SK-N-MC (cell line): ENCODE measurements at regions not wholly inside any gene's neighbourhood (a gene's known extent, or its start where the extent isn't known, plus 50 kb on each side); places are given as distances from the start of the nearest gene placed in this dataset.

ENCODE experiments used
- DNase-seq: peaks from one replicate; pipeline ENCODE4 v3.0.0-alpha.2; 2011; ENCODE audit warnings: low read depth, low spot score
- H3K27ac ChIP-seq: fragments of 200-600 bp; sonication (generic); 2 replicates; pipeline ENCODE4 v1.5.1; 2016; ENCODE audit warnings: mixed run types
- H3K36me3 ChIP-seq: fragments of 200-600 bp; sonication (generic); 2 replicates; pipeline ENCODE4 v1.6.1; 2017; ENCODE audit warnings: antibody characterized with exemption, low read length, mixed read lengths; ENCODE audit not compliant: insufficient read depth
- H3K4me3 ChIP-seq: fragments of 200-600 bp; sonication (generic); 2 replicates; pipeline ENCODE4 v1.5.1; 2016
- H3K9ac ChIP-seq: fragments of 200-600 bp; sonication (generic); 2 replicates; pipeline ENCODE4 v1.8.0; 2017; ENCODE audit warnings: mixed run types, mixed read lengths; ENCODE audit not compliant: insufficient read length
- H3K9me3 ChIP-seq: fragments of 200-600 bp; sonication (generic); 2 replicates; pipeline ENCODE4 v1.6.1; 2017; ENCODE audit warnings: low read depth, mild to moderate bottlenecking, antibody characterized with exemption, low read length, moderate library complexity, mixed read lengths
- EZH2 ChIP-seq: fragments of 200-600 bp; sonication (generic); IDR thresholded peaks from one replicate; pipeline ENCODE4 v1.6.1; 2017; ENCODE audit warnings: antibody characterized with exemption
- FOXP2 ChIP-seq: optimal IDR thresholded peaks from 2 replicates; pipeline ENCODE3; 2011; ENCODE audit warnings: mild to moderate bottlenecking, moderate library complexity; ENCODE audit not compliant: insufficient read depth; ENCODE audit errors: extremely low read length, control extremely low read depth
- POLR2AphosphoS5 ChIP-seq: IDR thresholded peaks from 2 replicates; pipeline ENCODE4 v1.6.1; 2012; ENCODE audit warnings: mild to moderate bottlenecking, low read depth, low read length, borderline replicate concordance

GRCh38 chr19:5392486-5392885 lies 51.9 kb upstream of the PTPRS start:
- Histone ChIP-seq H3K4me3 (no peak overlapping the region), H3K9me3 (no peaks in the 10 kb centered on the region), H3K9ac (no peak overlapping the region), H3K27ac (no peak overlapping the region), H3K36me3 (no peaks in the 10 kb centered on the region)
- no peak for DNase-seq
- no peak for TF ChIP-seq EZH2
- no peak for TF ChIP-seq FOXP2
- no peak for TF ChIP-seq POLR2AphosphoS5

GRCh38 chr19:5393088-5393487 lies 52.5 kb upstream of the PTPRS start:
- no peak overlapping the region for H3K9ac ChIP-seq
- no peaks in the 10 kb centered on the region for H3K36me3 ChIP-seq
- TF ChIP-seq POLR2AphosphoS5 (no peak), EZH2 (no peak), FOXP2 (no peak)
- H3K27ac ChIP-seq = no peak overlapping the region
- H3K4me3 ChIP-seq = no peak overlapping the region
- no peak for DNase-seq
- no peaks in the 10 kb centered on the region for H3K9me3 ChIP-seq

- Histone ChIP-seq H3K9ac (no peak overlapping the region), H3K4me3 (no peak overlapping the region), H3K9me3 (no peaks in the 10 kb centered on the region), H3K27ac (no peak overlapping the region), H3K36me3 (no peaks in the 10 kb centered on the region)
- no peak for TF ChIP-seq POLR2AphosphoS5
- no peak for TF ChIP-seq FOXP2
- TF ChIP-seq EZH2 = no peak
- no peak for DNase-seq
These were observed 54.2 kb upstream of the PTPRS start for GRCh38 chr19:5394551-5395505.

- Histone ChIP-seq H3K36me3 (no peaks in the 10 kb centered on the region), H3K9ac (no peak overlapping the region), H3K27ac (no peak overlapping the region), H3K4me3 (no peak overlapping the region), H3K9me3 (no peaks in the 10 kb centered on the region)
- TF ChIP-seq FOXP2 (no peak), EZH2 (no peak), POLR2AphosphoS5 (no peak)
- no peak for DNase-seq
These were observed 54.9 kb upstream of the PTPRS start for GRCh38 chr19:5395556-5395955.

GRCh38 chr19:5396096-5396939 lies 55.7 kb upstream of the PTPRS start:
- no peak for TF ChIP-seq EZH2
- no peak for TF ChIP-seq FOXP2
- no peak for TF ChIP-seq POLR2AphosphoS5
- Histone ChIP-seq H3K4me3 (no peak overlapping the region), H3K36me3 (no peaks in the 10 kb centered on the region), H3K27ac (no peak overlapping the region), H3K9ac (no peak overlapping the region), H3K9me3 (no peaks in the 10 kb centered on the region)
- no peak for DNase-seq

- DNase-seq = no peak
- H3K36me3 ChIP-seq = no peaks in the 10 kb centered on the region
These were observed 56.4 kb upstream of the PTPRS start for GRCh38 chr19:5396963-5397362.

GRCh38 chr19:5397804-5398692 lies 57.2 kb upstream of the ZNRF4 start:
- DNase-seq = no peak
- Histone ChIP-seq H3K4me3 (no peak overlapping the region), H3K27ac (no peak overlapping the region), H3K36me3 (no peaks in the 10 kb centered on the region), H3K9me3 (no peaks in the 10 kb centered on the region), H3K9ac (no peak overlapping the region)
- TF ChIP-seq FOXP2 = no peak
- TF ChIP-seq EZH2 = no peak
- TF ChIP-seq POLR2AphosphoS5 = no peak

More at GRCh38 chr19:5396963-5397362, 56.4 kb upstream of the PTPRS start:
- no peaks in the 10 kb centered on the region for H3K9me3 ChIP-seq
- no peak overlapping the region for H3K9ac ChIP-seq
- TF ChIP-seq EZH2 = no peak
- no peak for TF ChIP-seq POLR2AphosphoS5
- no peak for TF ChIP-seq FOXP2
- no peak overlapping the region for H3K4me3 ChIP-seq
- H3K27ac ChIP-seq = no peak overlapping the region
